ENCODE measurements at regions not wholly inside any gene's neighbourhood (a gene's known extent, or its start where the extent isn't known, plus 50 kb on each side); places are given as distances from the start of the nearest gene placed in this dataset.

- TF ChIP-seq ATF3 (IDR thresholded peaks at IDR 0.05), result no peak
- TF ChIP-seq ZBTB33 (IDR thresholded peaks at IDR 0.05; ENCODE audit: extremely low read depth, insufficient replicate concordance, low read length), result no peak
- no peak for TF ChIP-seq EZH2 (IDR thresholded peaks at IDR 0.05)
- no peak for TF ChIP-seq CTCF (IDR thresholded peaks at IDR 0.05 in 2 of 3, conservative IDR thresholded peaks at IDR 0.05 in 1 of 3; ENCODE audit: borderline replicate concordance in 1 of 3, insufficient read depth in 1 of 3, low read depth in 2 of 3, low read length in 2 of 3)
Observed at GRCh38 chr4:107219681-107220080, 183.6 kb upstream of the DKK2 start.
